ENCODE measurements at regions not wholly inside any gene's neighbourhood (a gene's known extent, or its start where the extent isn't known, plus 50 kb on each side); places are given as distances from the start of the nearest gene placed in this dataset.
"Not testable (repeated sequence)": the region's sequence is repeated elsewhere in the genome, so short reads cannot be mapped to it uniquely, and the experiment has no call there.

DNA sequence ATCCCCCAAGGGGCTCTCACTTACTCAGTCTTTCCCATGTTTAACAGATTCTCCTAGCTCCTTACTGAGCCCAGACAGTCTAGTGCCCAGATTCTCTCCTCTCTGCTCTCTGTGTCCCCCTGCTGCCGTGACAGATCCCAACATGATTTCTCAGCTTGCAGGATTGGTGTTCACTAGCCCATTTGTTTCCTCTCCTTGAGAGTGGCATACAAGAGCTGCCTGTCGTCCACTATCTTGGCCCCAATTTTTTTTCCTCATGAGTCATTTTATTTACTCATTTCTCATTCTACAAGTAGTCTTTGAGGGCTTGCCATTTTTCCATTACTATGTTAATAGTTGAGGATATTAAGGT is 199.9 kb upstream of the FN1 start:
- Histone ChIP-seq H3K4me1 (ENCODE audit: control insufficient read depth in 1 of 2, insufficient read depth in 2 of 2, low read length in 2 of 2) (no peaks in the 10 kb centered on the region), H3K27ac (ENCODE audit: low read depth, low read length) (no peak overlapping the region), H3K36me3 (ENCODE audit: control insufficient read depth in 1 of 2, insufficient read depth in 2 of 2, low read length in 2 of 2) (no peaks in the 10 kb centered on the region), H3K4me3 (ENCODE audit: low read depth in 1 of 2, low read length in 2 of 2) (no peak overlapping the region), H3K27me3 (ENCODE audit: control insufficient read depth in 1 of 2, insufficient read depth in 2 of 2, low read length in 2 of 2) (no peaks in the 10 kb centered on the region), H3K9ac (ENCODE audit: low read depth in 1 of 2, low read length in 2 of 2) (no peak overlapping the region), H3K9me3 (ENCODE audit: control insufficient read depth in 1 of 2, low read length in 2 of 2) (peaks cover 4 to 6% of the 10 kb centered on the region in 2 donors)

- H3K9me3 ChIP-seq (ENCODE audit: control insufficient read depth in 1 of 2, low read length in 2 of 2) = peaks cover 4 to 6% of the 10 kb centered on the region in 2 donors
- no peak overlapping the region for H3K4me3 ChIP-seq (ENCODE audit: low read depth in 1 of 2, low read length in 2 of 2)
- no peaks in the 10 kb centered on the region for H3K4me1 ChIP-seq (ENCODE audit: control insufficient read depth in 1 of 2, insufficient read depth in 2 of 2, low read length in 2 of 2)
- H3K9ac ChIP-seq (ENCODE audit: low read depth in 1 of 2, low read length in 2 of 2) = no peak overlapping the region
- no peak overlapping the region for H3K27ac ChIP-seq (ENCODE audit: low read depth, low read length)
- no peaks in the 10 kb centered on the region for H3K36me3 ChIP-seq (ENCODE audit: control insufficient read depth in 1 of 2, insufficient read depth in 2 of 2, low read length in 2 of 2)
- no peaks in the 10 kb centered on the region for H3K27me3 ChIP-seq (ENCODE audit: control insufficient read depth in 1 of 2, insufficient read depth in 2 of 2, low read length in 2 of 2)
These were observed 199.4 kb upstream of the FN1 start for GRCh38 chr2:215635071-215635787.

DNA sequence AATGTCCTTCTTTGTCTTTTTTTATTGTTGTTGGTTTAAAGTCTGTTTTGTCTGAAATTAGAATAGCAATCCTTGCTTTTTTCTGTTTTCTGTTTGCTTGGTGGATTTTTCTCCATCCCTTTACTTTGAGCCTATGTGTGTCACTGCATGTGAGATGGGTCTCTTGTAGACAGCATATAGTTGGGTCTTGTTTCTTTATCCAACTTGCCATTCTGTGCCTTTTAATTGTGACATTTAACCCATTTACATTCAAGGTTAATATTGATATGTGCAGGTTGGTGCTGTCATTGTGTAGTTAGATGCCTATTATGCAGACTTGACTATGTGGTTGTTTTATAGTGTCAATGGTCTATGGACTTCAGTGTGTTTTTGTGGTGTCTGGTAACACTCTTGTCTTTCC is 197.5 kb upstream of the FN1 start:
- Histone ChIP-seq H3K9ac (ENCODE audit: low read depth in 1 of 2, low read length in 2 of 2) (no peak overlapping the region), H3K27me3 (ENCODE audit: control insufficient read depth in 1 of 2, insufficient read depth in 2 of 2, low read length in 2 of 2) (no peaks in the 10 kb centered on the region), H3K36me3 (ENCODE audit: control insufficient read depth in 1 of 2, insufficient read depth in 2 of 2, low read length in 2 of 2) (no peaks in the 10 kb centered on the region), H3K4me1 (ENCODE audit: control insufficient read depth in 1 of 2, insufficient read depth in 2 of 2, low read length in 2 of 2) (no peaks in the 10 kb centered on the region), H3K27ac (ENCODE audit: low read depth, low read length) (no peak overlapping the region), H3K4me3 (ENCODE audit: low read depth in 1 of 2, low read length in 2 of 2) (no peak overlapping the region), H3K9me3 (ENCODE audit: control insufficient read depth in 1 of 2, low read length in 2 of 2) (peaks cover 4 to 6% of the 10 kb centered on the region in 2 donors)

- Histone ChIP-seq H3K4me1 (ENCODE audit: control insufficient read depth in 1 of 2, insufficient read depth in 2 of 2, low read length in 2 of 2) (no peaks in the 10 kb centered on the region), H3K9me3 (ENCODE audit: control insufficient read depth in 1 of 2, low read length in 2 of 2) (peaks cover 4 to 6% of the 10 kb centered on the region in 2 donors), H3K9ac (ENCODE audit: low read depth in 1 of 2, low read length in 2 of 2) (no peak overlapping the region), H3K27ac (ENCODE audit: low read depth, low read length) (no peak overlapping the region), H3K4me3 (ENCODE audit: low read depth in 1 of 2, low read length in 2 of 2) (no peak overlapping the region), H3K36me3 (ENCODE audit: control insufficient read depth in 1 of 2, insufficient read depth in 2 of 2, low read length in 2 of 2) (no peaks in the 10 kb centered on the region), H3K27me3 (ENCODE audit: control insufficient read depth in 1 of 2, insufficient read depth in 2 of 2, low read length in 2 of 2) (no peaks in the 10 kb centered on the region)
These were observed 195.8 kb upstream of the FN1 start for GRCh38 chr2:215631696-215632095.

DNA sequence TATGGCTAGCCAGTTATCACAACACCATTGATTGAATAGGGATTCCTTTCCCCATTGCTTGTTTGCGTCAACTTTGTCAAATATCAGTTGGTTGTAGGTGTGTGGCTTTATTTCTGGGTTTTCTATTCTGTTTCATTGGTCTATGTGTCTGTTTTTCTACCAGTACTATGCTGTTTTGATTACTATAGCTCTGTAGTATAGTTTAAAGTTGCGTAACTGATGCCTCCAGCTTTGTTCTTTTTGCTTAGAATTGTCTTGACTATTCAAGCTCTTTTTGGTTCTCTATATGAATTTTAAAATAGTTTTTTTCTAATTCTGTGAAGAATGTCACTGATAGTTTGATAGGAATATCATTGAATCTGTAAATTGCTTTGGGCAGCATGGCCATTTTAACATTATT is 194.9 kb upstream of the FN1 start:
- H3K27me3 ChIP-seq (ENCODE audit: control insufficient read depth in 1 of 2, insufficient read depth in 2 of 2, low read length in 2 of 2); H3K27ac ChIP-seq (ENCODE audit: low read depth, low read length); H3K9me3 ChIP-seq (ENCODE audit: control insufficient read depth in 1 of 2, low read length in 2 of 2); H3K4me1 ChIP-seq (ENCODE audit: control insufficient read depth in 1 of 2, insufficient read depth in 2 of 2, low read length in 2 of 2); H3K9ac ChIP-seq (ENCODE audit: low read depth in 1 of 2, low read length in 2 of 2); H3K4me3 ChIP-seq (ENCODE audit: low read depth in 1 of 2, low read length in 2 of 2); H3K36me3 ChIP-seq (ENCODE audit: control insufficient read depth in 1 of 2, insufficient read depth in 2 of 2, low read length in 2 of 2): not testable (repeated sequence)

- H3K9ac ChIP-seq (ENCODE audit: low read depth in 1 of 2, low read length in 2 of 2) = no peak overlapping the region
- H3K36me3 ChIP-seq (ENCODE audit: control insufficient read depth in 1 of 2, insufficient read depth in 2 of 2, low read length in 2 of 2) = no peaks in the 10 kb centered on the region
- H3K27me3 ChIP-seq (ENCODE audit: control insufficient read depth in 1 of 2, insufficient read depth in 2 of 2, low read length in 2 of 2) = no peaks in the 10 kb centered on the region
- H3K9me3 ChIP-seq (ENCODE audit: control insufficient read depth in 1 of 2, low read length in 2 of 2) = no peaks in the 10 kb centered on the region
- no peaks in the 10 kb centered on the region for H3K4me1 ChIP-seq (ENCODE audit: control insufficient read depth in 1 of 2, insufficient read depth in 2 of 2, low read length in 2 of 2)
- no peak overlapping the region for H3K4me3 ChIP-seq (ENCODE audit: low read depth in 1 of 2, low read length in 2 of 2)
- H3K27ac ChIP-seq (ENCODE audit: low read depth, low read length) = no peak overlapping the region
These were observed 191.9 kb upstream of the FN1 start for GRCh38 chr2:215627771-215628170.

- no peaks in the 10 kb centered on the region for H3K4me1 ChIP-seq (ENCODE audit: control insufficient read depth in 1 of 2, insufficient read depth in 2 of 2, low read length in 2 of 2)
- no peaks in the 10 kb centered on the region for H3K27me3 ChIP-seq (ENCODE audit: control insufficient read depth in 1 of 2, insufficient read depth in 2 of 2, low read length in 2 of 2)
- no peaks in the 10 kb centered on the region for H3K36me3 ChIP-seq (ENCODE audit: control insufficient read depth in 1 of 2, insufficient read depth in 2 of 2, low read length in 2 of 2)
- H3K9me3 ChIP-seq (ENCODE audit: control insufficient read depth in 1 of 2, low read length in 2 of 2) = no peaks in the 10 kb centered on the region
- H3K4me3 ChIP-seq (ENCODE audit: low read depth in 1 of 2, low read length in 2 of 2) = no peak overlapping the region
- no peak overlapping the region for H3K9ac ChIP-seq (ENCODE audit: low read depth in 1 of 2, low read length in 2 of 2)
- no peak overlapping the region for H3K27ac ChIP-seq (ENCODE audit: low read depth, low read length)
These were observed 191.0 kb upstream of the FN1 start for GRCh38 chr2:215626812-215627281.

- no peaks in the 10 kb centered on the region for H3K4me1 ChIP-seq (ENCODE audit: control insufficient read depth in 1 of 2, insufficient read depth in 2 of 2, low read length in 2 of 2)
- H3K9ac ChIP-seq (ENCODE audit: low read depth in 1 of 2, low read length in 2 of 2) = no peak overlapping the region
- no peaks in the 10 kb centered on the region for H3K9me3 ChIP-seq (ENCODE audit: control insufficient read depth in 1 of 2, low read length in 2 of 2)
- no peak overlapping the region for H3K4me3 ChIP-seq (ENCODE audit: low read depth in 1 of 2, low read length in 2 of 2)
- no peaks in the 10 kb centered on the region for H3K36me3 ChIP-seq (ENCODE audit: control insufficient read depth in 1 of 2, insufficient read depth in 2 of 2, low read length in 2 of 2)
- no peaks in the 10 kb centered on the region for H3K27me3 ChIP-seq (ENCODE audit: control insufficient read depth in 1 of 2, insufficient read depth in 2 of 2, low read length in 2 of 2)
- no peak overlapping the region for H3K27ac ChIP-seq (ENCODE audit: low read depth, low read length)
These were observed 190.2 kb upstream of the FN1 start for GRCh38 chr2:215626063-215626462.

GRCh38 chr2:215625207-215625606 is 189.3 kb upstream of the FN1 start:
- no peak overlapping the region for H3K27ac ChIP-seq (ENCODE audit: low read depth, low read length)
- H3K36me3 ChIP-seq (ENCODE audit: control insufficient read depth in 1 of 2, insufficient read depth in 2 of 2, low read length in 2 of 2) = no peaks in the 10 kb centered on the region
- no peaks in the 10 kb centered on the region for H3K4me1 ChIP-seq (ENCODE audit: control insufficient read depth in 1 of 2, insufficient read depth in 2 of 2, low read length in 2 of 2)
- H3K9me3 ChIP-seq (ENCODE audit: control insufficient read depth in 1 of 2, low read length in 2 of 2) = no peaks in the 10 kb centered on the region
- H3K9ac ChIP-seq (ENCODE audit: low read depth in 1 of 2, low read length in 2 of 2) = no peak overlapping the region
- no peaks in the 10 kb centered on the region for H3K27me3 ChIP-seq (ENCODE audit: control insufficient read depth in 1 of 2, insufficient read depth in 2 of 2, low read length in 2 of 2)
- H3K4me3 ChIP-seq (ENCODE audit: low read depth in 1 of 2, low read length in 2 of 2) = no peak overlapping the region

DNA sequence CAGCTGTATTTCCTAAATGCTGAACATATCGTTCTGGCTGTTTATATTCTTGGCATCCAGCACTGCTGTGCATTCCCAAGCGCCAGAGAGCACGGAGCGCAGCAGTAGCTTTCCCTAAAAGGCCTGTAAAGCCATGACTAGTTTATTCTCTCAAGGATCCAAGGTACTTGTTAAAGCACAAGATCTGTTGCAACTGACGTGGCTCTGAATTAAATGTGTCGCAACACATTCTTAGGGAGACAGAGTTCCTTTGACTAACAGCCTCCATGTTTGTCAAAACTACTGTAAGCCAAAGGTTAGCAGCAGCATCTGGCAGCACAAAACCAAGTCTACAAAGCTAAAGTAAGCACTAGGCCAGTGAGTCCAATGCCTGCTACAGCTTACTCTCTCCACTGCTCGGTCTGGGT is 188.6 kb upstream of the FN1 start:
- Histone ChIP-seq H3K27ac (ENCODE audit: low read depth, low read length) (no peak overlapping the region), H3K36me3 (ENCODE audit: control insufficient read depth in 1 of 2, insufficient read depth in 2 of 2, low read length in 2 of 2) (no peaks in the 10 kb centered on the region)

DNA sequence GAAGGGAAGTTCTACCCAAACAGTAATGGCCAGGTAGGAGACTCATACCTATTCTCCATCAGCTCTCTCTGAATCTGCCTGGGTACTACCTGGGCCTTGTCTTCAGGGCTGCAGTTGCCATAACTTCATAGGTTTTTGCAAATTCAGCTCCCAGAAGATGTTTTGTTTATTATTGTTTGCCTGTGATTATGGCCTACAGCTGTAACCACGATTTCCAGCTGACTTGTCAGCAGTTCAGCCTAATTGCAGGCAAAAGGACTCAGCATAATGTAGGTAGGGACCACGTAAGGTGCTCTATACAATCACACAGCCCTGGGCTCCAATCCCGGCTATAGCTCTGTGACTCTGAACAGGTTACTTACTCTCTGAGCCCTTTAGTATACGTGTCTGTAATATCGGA is 187.0 kb upstream of the FN1 start:
- Histone ChIP-seq H3K9me3 (ENCODE audit: control insufficient read depth in 1 of 2, low read length in 2 of 2) (no peaks in the 10 kb centered on the region), H3K9ac (ENCODE audit: low read depth in 1 of 2, low read length in 2 of 2) (no peak overlapping the region), H3K4me3 (ENCODE audit: low read depth in 1 of 2, low read length in 2 of 2) (no peak overlapping the region), H3K36me3 (ENCODE audit: control insufficient read depth in 1 of 2, insufficient read depth in 2 of 2, low read length in 2 of 2) (no peaks in the 10 kb centered on the region), H3K4me1 (ENCODE audit: control insufficient read depth in 1 of 2, insufficient read depth in 2 of 2, low read length in 2 of 2) (no peaks in the 10 kb centered on the region), H3K27me3 (ENCODE audit: control insufficient read depth in 1 of 2, insufficient read depth in 2 of 2, low read length in 2 of 2) (no peaks in the 10 kb centered on the region), H3K27ac (ENCODE audit: low read depth, low read length) (no peak overlapping the region)

More for the DNA sequence above, 188.6 kb upstream of the FN1 start:
- H3K27me3 ChIP-seq (ENCODE audit: control insufficient read depth in 1 of 2, insufficient read depth in 2 of 2, low read length in 2 of 2) = no peaks in the 10 kb centered on the region
- no peaks in the 10 kb centered on the region for H3K4me1 ChIP-seq (ENCODE audit: control insufficient read depth in 1 of 2, insufficient read depth in 2 of 2, low read length in 2 of 2)
- H3K4me3 ChIP-seq (ENCODE audit: low read depth in 1 of 2, low read length in 2 of 2) = no peak overlapping the region
- no peaks in the 10 kb centered on the region for H3K9me3 ChIP-seq (ENCODE audit: control insufficient read depth in 1 of 2, low read length in 2 of 2)
- no peak overlapping the region for H3K9ac ChIP-seq (ENCODE audit: low read depth in 1 of 2, low read length in 2 of 2)

Measured in duodenal mucosa (tissue), 2 donors.